ENCODE measurements at regions not wholly inside any gene's neighbourhood (a gene's known extent, or its start where the extent isn't known, plus 50 kb on each side); places are given as distances from the start of the nearest gene placed in this dataset.

DNA sequence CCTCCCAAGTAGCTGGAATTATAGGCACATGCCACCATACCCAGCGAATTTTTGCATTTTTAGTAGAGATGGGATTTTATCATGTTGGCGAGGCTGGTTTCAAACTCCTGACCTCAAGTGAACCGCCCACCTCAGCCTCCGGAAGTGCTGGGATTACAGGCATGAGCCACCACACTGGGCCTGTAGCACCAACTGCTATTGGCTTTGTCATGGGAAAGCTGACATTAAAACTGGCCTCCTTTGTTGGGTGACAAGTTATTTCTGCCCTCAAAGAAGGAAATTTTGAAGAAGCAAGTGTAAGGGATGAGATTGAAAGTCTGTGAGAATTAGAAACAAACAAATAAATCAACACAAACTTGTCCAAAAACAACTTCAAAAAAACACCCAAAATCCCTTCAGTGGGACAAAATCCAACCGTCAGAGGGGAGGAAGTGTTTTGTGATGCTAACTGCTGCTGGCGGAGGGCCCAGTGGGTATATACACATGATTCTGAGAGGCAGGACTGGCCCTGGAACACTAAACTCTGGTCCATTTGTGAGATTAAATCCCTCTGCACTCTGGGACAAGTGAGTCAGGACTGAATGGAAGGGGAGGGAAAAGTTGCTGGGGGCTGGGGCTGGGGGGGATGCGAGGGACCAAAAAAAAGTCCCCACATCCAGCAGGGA lies 87.5 kb upstream of the NAA20 start:
- peak in 1 of 2 donors; percentile 10 for DNase-seq

DNA sequence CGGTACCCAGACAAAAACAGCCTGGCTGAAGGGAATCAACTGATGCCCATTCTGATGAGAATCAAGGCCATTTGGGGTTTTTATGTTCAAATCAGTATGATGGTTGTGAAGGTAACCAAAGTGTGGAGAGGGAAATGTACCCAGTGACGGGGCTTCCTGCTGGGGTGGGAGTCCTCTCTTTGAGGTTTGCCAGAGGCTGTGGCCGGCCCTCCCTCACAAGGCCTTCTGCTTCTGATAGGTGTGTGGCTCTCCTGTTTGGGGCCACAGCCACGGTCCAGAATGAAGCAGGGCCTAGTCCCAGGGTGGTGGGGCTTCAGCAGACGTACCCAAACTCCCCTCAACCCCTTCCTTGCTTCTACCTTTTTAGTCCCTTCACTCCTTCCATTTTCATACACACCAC lies 86.7 kb upstream of the NAA20 start:
- no peak for DNase-seq

DNA sequence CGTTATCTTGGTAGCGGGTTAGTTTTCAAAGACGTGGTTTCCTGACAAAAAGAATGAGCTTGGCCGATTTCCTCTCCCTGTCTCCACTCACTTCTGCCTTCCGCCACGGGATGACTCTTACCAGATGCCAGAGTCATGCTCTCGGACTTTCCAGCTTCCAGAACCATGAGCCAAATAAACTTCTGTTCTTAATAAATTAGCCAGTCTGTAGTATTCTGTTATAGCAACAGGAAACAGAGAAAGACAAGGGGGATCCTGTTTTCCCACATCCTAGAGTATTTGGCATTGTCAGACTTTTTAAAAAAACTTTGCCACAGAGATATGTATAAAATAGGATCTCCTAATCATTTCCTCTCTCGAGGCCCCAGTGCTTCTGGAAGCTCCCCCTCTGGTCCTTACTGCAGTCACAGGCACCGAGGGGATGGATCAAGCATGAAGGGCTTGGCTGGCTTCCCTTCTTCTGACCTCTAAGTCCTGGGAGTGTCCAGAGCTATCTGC lies 84.9 kb upstream of the NAA20 start:
- no peak for DNase-seq

DNA sequence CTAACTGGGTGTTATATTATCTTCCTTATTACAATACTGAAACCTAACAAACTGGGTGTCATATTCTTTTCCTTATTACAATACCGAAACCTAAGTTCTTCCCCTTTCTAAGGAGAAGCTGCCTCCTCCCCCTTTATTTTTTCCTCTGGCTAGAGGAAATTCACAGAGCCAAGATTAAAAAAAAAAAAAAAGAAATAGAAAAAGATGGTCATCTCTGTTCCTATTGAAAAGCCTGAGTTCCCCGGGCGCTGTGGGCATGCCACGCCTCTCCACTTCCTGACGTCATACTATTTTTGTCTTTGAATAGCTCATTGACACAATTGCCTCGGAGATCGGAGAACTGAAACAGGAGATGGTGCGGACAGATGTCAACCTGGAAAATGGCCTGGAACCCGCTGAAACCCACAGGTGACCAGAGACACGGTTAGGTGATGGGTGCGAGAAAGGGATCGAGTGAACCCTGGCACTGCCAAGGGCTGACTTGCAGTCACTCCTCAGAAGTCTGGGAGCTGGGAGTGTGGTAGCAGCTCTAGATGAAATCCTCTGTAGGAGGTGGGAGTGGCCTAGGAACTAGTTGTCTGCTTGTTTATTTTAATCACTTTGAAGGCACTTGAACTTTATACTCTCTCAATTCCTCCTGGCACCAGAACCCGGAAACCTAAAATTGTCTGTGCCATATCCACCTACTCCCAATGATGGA lies 82.2 kb upstream of the NAA20 start:
- DNase-seq = peak; percentile 58 to 60

DNA sequence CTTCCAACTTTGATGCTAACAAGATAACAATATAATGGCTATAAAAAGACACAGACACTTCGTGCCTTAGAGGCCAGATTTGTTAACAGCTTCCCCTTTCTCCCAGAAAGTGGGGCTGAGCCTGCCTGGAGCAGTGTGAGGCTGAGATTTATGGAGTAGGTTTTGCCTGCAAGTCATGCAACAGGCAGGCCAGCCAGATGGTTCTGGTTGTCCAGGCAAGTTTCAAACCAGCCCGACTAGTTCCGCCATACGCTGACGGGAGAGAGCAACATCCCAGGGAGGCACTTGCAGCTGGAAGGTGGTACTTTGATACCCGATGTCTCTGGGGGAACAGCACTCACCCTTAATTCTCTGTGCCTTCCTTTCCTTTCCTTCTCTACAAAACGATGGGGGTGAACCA lies 81.3 kb upstream of the NAA20 start:
- no peak for DNase-seq

DNA sequence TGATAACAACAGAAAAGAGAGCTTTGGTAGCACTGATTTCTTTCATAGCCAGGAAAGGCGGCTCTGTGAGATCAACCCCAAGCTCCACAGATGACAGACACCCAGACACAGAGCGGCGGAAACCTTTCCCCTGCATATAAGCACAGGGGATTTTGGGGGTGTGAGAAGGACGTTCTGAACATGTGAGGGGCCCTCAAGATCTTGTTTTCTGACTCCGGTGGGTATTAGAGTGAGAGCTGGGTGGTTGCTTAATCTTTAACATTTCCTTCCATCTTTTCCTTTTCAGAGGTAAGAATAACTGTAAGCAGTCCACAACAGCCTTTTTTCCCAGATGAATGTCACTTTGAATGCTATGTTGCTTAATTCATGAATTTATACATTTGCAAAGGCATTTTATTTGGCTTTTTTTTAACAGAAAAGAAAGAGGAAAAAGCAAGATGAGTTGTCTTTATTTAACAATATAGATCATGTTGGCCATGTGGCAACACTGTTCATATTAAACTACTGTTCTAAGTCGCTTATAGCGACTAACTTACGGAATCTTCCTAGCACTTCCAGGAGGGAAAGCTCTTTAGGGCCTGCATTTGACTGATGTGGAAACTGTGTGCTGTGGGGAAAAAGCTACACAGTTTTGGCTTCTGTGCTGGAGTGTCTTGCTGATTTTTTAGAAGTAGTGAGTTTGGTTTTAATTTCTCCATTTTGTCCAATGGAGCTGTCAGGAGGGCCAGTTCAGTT lies 80.5 kb upstream of the NAA20 start:
- DNase-seq = no peak

DNA sequence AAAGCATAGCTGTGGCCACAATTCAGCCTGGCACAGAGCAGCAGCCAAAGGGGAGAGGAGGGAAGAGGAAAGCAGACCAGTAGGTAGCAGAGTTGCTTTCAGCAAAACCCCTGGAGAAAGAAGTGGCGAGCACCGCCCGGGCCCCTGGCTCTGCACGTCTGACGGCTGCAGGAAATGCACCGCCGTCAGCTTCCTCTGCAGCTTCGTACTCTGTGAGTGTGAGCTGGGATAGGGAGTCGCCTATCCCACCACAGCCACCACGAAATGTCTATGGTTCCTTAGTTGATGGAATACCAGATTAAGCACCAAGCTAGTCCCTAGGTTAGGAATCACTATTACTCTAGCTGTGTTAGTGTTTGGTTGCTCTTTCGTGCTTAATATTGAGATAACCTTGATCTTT lies 79.9 kb upstream of the NAA20 start:
- peak in 1 of 2 donors; percentile 15 for DNase-seq

DNA sequence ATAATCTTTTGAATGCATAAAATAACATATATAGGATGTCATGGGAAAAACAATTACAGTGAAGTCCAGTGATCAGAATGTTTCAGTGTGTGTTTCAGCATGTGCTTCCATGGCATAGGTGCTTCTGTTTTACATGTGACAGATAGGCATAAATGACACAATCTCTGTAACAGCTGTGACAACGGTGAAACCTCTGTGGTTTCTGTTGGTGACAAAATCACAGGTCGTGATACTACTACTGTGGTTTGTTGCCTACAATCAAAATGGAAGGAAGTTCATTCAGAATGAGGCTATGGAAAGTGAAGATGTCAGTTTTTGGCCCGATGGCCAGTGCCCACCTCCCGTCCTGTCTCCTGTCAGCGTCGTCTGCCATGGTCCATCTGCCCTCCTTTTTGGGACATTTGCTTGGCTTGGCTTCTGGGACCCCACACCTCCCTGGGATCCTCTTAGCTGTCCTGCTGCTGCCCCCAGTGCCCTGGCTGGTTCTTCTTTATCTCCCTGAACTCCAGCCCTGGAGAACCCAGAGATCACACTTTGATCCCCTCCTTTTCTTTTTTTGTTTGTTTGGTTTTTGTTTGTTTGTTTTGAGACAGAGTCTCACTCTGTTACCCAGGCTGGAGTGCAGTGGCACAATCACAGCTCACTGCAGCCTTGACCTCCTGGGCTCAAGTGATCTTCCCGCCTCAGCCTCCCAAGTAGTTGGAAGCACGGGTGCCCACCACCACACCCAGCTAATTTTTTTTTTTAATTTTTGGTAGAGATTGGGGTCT lies 79.3 kb upstream of the NAA20 start:
- no peak for DNase-seq

DNA sequence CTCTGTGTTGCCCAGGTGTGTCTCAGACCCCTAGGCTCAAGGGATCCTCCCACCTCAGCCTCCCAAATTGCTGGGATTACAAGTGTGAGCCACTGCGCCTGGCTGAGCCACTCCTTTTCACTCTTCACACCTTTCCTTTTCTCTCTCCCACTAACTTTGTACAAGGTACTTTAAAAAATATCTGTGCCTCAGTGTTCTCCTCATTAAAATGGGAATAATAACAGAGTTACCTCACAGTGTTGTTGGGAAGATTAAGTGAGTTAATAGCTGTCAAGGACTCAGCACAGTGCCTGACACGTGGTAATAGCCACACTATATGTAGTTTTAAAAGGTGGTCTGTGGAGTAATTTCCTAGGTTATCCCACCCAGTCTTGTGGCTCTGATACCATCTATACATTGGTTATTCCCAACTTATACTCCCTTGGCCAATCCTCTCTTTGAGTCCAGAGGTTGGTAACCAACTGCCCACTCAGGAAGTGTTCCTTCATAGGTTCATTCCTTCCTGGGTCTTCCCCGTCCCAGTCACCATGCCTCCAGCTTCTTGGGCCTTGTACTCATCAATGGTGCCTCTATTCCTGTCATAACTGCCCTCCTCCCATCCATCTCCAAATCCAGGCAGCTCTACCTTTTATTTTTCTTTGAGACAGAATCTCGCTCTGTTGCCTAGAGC lies 78.6 kb upstream of the NAA20 start:
- no peak for DNase-seq

DNA sequence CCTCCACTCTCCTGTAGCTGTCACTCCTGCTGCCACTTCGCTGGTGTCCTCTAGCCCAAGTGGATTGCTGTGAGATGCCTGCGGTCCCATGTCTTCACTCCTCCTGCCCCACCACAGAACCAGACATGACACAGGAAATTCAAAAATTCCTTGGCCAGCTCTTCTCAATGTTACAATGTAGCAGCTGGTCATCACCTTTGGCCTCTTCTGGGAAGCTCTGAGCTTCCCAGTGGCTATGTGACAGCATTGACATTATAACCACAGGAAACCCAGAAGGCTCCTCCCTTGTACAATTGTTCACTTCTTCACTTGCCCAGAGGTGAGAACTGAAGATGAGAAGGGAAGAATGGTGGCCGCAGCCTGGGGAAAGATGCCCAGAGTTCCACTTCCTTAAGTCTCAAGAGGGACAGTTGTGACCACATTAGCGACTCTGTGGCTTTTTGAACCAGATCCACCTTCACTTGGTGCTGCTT lies 76.1 kb upstream of the NAA20 start:
- no peak for DNase-seq

DNA sequence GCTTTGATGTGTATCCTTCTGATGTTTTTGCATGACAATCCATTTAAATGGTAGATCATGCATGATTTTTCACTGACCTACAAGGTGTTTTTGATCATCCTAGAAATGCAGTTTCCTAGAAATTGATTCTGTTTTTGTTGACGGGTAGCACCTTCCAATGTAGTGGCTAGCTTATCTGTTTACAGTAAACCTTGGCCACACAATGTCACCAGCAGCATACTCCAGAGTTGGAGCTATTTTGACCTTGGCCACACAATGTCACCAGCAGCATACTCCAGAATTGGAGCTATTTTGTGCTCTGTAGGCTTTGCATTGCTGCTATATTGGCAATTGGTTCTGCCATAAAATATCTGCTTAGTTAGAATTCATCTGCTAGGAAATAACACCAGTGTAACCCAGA lies 74.6 kb upstream of the NAA20 start:
- DNase-seq = no peak

DNA sequence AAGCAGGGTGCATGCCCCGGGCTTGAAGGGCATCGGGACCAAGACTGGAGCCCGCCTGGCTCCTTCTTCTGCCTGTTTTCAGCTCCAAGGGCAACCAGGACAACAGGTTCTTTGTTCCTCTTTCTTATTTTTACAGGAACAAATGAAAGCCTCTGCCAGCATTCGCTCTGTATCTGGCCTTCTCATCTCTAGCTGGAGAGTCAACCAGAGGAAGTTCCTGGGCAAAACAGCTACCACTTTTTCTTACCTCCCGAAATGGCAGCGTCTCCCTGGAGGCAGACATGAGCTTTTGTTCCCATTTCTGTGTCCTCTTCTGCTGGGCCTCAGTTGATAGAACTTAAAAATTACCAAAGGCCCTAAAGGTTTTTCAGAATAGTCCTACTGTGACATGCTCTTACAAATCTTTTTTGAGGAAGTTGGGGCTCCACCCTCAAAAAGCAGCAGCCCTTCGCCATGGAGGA lies 74.1 kb upstream of the NAA20 start:
- peak; percentile 48 to 50 for DNase-seq

DNA sequence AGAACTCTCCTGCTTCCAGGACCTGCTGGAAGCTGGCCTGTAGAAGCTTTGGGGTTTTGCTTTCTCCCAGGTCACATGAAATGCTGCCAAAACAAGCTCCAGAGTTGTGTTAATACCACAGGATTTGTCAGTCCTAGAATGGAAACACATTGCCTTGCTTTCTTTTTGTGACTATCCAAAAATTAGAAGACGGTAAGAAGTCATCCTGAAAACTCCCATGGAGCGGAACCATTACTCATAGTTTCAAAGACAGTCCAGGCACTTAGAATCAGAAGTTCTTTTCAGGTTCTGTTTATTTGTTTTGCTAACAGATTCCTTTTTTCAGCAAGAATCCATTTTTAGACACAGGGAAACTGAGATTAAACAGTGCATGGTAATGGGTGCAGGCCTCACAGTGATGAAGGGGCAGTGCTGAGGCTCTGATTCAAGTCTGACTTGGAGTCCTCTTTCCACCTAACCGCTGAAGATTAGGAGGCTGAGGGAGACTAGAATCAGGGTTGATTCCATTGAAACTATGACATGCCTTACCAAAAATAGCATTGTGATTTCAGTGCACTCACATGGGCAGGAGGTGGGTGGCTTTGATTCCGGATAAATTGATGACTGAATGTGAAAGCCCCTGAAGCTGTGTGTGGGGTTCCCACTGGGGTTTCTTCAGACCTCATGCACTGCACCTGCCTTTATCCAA lies 72.2 kb upstream of the NAA20 start:
- DNase-seq = no peak

DNA sequence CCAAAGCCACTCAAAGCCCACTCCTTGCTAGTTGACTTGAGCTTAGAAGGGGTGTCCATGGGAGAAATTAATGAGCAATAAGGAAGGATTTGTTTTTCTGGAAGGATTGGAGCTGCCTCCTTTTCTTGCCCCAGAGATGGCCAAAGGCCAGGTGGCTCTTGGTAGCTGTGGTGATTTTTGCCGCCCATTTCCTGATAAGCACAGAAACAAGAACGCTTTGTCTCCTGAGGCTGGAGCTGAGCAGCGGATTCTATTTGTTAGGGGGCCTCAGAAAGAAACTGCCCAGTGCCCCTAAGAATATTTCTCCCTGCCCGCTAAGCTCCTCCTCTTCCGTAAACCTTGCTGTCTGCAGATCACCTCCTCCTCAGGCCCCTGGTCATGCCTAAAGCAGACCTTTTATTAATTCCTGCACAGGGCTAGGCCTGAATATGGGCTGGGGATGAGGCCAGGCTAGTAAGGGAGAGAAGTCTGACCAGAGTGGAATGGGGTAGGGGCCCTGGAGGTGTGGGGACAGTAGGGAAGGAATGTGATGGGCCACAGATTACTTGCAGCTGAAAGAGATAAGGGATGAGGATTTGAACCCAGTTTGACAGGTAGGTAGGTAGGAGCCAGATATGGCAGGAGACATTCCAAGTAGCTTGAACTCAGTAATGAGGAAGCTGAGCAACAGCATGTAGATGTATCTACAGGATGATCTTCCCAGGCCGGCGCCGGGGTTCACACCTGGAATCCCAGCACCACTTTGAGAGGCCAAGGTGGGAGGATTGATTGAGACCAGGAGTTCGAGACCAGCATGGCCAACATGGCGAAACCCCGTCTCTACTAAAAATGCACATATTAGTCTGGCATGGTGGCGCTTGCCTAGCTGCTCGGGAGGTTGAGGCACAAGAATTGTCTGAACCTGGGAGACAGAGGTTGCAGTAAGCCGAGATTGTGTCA lies 71.2 kb upstream of the NAA20 start:
- no peak for DNase-seq

DNA sequence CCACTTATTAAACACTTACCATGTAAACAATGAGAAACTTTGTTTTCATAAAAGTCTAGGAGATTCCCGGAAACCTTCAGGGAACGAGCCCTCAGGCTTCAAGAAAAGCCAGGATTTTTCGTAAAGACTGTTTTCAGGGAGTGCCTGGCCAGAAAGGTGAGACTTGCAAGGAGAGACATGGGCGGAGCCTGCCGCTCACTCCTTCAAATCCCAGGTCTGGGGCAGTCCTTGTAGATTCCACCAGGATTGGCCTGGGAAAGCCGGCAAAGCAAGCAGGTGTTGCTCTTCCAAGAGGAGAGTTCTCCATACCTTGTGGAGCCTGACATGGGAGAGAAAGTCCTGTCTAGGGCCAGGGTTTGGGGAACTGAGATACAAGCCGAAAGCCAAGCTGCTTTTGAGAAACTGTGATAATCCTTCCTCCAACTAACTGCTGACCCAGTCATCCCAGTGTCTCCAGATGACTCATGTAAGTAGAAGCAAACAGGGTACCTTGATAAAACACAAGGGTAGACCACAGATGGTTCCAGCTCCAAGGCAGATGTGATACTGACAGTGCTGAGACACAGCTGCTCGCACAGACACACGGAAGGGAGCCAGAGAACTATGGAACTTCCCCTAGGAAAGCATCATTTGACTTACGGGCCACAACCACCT lies 69.4 kb upstream of the NAA20 start:
- DNase-seq = no peak

DNA sequence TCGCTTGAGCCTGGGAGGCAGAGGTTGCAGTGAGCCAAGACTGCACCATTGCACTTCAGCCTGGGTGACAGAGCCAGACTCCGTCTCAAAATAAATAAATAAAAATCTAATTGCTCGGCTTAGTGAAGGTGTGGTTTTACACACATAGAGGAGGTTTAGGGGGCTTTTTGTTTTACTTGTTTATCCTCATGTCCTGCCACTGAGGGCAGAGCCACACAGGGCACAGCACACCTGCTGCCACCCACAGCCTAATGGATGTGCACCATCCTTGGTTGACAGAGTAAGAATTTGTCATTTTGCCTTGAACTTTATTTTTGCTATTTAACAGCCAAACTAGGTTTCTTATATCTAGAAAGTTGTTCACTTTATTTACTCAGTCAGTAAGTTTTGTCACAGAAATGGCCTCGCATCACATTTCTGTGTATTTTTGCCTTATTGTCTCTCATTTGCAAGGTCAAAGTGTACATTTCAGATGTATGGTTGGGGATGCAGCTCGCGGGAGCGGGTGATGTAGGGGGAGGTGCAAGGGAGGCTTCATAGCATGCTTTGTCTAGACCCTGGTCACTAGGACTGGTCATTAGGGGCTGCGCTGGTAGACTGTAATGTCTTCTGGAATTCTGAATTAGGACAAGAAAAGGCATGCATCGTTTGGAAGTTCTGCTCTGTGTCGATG lies 67.8 kb upstream of the NAA20 start:
- no peak for DNase-seq

DNA sequence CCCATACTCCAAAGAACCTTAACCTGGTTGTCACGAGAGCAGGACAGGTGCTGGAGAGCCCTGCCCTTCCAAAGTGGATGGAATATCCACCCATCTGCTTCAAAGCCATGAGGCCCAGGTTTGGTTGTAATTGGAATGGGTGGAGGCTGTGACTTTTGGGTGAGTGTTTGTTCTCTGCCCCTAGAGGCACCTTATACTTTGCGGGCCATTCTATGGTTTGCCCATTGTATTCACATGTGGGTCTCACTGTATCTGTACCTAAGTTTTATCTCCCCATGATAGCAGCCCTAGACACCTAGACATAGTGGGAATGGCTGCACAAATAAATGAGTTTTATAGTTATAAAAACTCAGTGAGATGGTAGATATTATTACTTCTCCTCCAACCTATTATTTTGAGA lies 67.1 kb upstream of the NAA20 start:
- no peak for DNase-seq

DNA sequence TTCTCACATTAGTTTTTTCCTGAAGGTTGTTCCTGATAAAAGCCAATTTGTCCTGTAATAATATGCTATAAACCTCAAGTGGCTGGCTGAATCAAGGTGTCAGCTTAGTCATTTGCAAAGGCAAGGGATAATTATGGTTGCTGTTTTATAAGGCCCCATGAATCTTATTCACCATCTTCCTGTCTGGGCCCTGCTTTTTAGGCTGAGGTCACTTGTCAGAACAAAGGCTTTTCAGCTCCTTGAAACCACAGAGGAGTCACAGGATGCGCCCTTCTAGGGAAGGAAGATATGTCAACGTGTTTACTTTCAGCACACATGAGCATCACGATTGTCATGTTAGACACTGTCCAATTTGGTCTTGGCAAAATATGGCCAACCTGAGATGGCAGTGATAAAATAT lies 64.8 kb upstream of the NAA20 start:
- no peak for DNase-seq

DNA sequence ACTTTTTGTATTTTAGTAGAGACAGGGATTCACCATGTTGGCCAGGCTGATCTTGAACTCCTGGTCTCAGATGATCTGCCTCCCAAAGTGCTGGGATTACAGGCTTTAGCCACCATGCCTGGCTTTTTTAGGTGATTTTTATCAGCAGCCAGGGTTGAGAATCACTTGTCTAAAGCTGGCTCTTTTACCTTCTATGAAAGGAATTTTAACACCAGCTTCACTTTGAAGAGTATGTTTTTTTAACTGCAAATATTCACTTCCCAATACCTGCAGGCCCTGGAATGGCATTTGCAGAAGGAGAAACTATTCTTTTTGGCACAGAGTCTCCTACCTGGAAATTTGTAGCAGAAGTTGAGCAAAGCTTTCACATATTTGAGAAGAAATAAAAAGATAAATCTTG lies 63.6 kb upstream of the NAA20 start:
- no peak for DNase-seq
